GM10266 (cell line): ENCODE measurements at regions not wholly inside any gene's neighbourhood (a gene's known extent, or its start where the extent isn't known, plus 50 kb on each side); places are given as distances from the start of the nearest gene placed in this dataset.
"Not testable (repeated sequence)": the region's sequence is repeated elsewhere in the genome, so short reads cannot be mapped to it uniquely, and the experiment has no call there.

Experiments
- DNase-seq: peaks from one replicate; pipeline ENCODE4 v3.0.0; 2012; ENCODE audit errors: extremely low spot score
- CTCF ChIP-seq: IDR thresholded peaks from 2 replicates; pipeline ENCODE4 v1.5.1; 2012; ENCODE audit warnings: mild to moderate bottlenecking, low read depth; ENCODE audit not compliant: control insufficient read depth, insufficient read depth; ENCODE audit errors: missing control alignments

DNA sequence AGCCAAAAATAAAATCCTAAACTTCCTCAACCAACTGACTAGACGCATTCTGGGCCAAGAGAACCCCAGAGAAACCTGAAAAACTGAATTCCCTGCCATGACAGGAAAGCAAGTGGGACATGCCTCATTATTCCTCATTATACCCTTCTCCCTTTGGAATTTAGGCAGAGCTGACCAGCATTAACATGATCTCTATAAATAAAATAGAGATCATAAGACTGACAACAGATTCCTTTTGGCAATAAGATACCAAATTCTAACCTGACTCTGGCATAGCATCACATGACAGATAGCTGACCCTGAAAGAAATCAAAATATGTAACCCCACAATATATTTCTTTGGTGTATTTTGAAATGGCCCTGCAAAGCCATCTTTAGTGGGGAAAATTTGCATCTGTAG, 277.8 kb upstream of the SLC14A2 start:
- no peak for DNase-seq
- TF ChIP-seq CTCF: no peak

GRCh38 chr18:45339810-45340550, 275.3 kb upstream of the SLC14A2 start:
- DNase-seq: no peak
- TF ChIP-seq CTCF: no peak

- no peak for TF ChIP-seq CTCF
- no peak for DNase-seq
Measured at GRCh38 chr18:45340884-45341283, 274.4 kb upstream of the SLC14A2 start.

DNA sequence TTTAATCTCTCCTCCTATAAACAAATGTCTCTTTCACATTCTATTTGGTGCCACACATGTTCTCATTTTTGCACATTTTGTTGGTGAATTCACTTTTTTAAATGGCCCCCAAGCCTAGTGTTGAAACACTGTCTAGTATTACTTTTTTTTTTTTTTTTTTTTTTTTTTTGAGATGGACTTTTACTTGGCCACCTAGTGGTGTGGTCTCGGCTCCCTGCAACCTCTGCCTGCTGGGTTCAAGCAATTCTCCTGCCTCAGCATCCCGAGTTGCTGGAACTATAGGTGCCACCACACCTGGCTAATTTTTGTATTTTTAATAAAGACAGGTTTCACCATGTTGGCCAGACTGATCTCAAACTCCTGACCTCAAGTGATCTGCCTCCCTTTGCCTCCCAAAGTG, 273.8 kb upstream of the SLC14A2 start:
- no peak for TF ChIP-seq CTCF
- no peak for DNase-seq

DNA sequence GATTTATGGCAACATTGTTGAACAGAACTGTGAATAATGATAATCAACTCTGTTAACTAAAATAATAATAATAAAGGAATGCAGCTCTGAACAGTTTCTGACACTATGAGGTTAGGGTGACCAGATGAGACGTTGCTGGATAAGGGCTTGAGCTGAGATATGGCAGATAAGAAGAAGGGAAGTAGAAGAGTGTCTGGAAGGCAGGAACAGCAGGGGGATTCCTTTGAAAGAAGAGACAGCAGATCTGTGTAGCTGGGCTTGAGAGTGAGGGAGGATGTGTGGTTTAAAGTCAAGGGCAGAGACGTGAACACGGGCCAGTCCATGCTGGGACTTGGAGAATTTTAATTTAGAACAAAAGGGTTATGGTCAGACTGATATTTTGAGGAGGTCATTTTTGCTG, 273.1 kb upstream of the SLC14A2 start:
- TF ChIP-seq CTCF: no peak
- no peak for DNase-seq

- DNase-seq: no peak
- TF ChIP-seq CTCF: no peak
Measured at GRCh38 chr18:45342653-45343052, 272.6 kb upstream of the SLC14A2 start.

GRCh38 chr18:45343365-45343764, 271.9 kb upstream of the SLC14A2 start:
- DNase-seq: no peak
- TF ChIP-seq CTCF: no peak

- DNase-seq: not testable (repeated sequence)
Measured at GRCh38 chr18:45344680-45345079, 270.6 kb upstream of the SLC14A2 start.
